ENCODE measurements at regions not wholly inside any gene's neighbourhood (a gene's known extent, or its start where the extent isn't known, plus 50 kb on each side); places are given as distances from the start of the nearest gene placed in this dataset.
"Not testable (repeated sequence)": the region's sequence is repeated elsewhere in the genome, so short reads cannot be mapped to it uniquely, and the experiment has no call there.

- DNase-seq (ENCODE audit: low spot score): no peak
Measured at GRCh38 chr10:29725133-29725720, 90.5 kb upstream of the SVIL start.

- no peak for DNase-seq (ENCODE audit: low spot score)
Measured at GRCh38 chr10:29723726-29724125, 89.0 kb upstream of the SVIL start.

- no peak for DNase-seq (ENCODE audit: low spot score)
Measured at GRCh38 chr10:29722777-29723176, 88.0 kb upstream of the SVIL start.

DNA sequence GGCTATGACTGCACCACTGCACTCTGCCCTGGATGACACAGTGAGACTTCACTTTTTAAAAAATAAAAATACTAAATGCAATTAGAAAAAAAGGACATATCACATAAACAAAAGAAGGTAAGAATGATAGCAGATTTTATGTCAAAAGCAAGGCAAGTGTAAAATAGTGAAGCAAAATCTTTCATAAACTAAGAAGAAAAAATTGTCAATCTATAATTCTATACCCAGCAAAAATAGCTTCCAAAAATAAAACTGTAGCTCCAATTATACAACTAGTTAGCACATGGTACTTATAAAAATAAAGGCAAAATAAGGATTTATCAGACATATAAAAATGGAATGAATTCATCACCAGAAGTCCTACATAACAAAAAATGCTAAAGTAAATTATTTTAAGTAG is 85.4 kb upstream of the SVIL start:
- DNase-seq (ENCODE audit: low spot score): no peak

DNA sequence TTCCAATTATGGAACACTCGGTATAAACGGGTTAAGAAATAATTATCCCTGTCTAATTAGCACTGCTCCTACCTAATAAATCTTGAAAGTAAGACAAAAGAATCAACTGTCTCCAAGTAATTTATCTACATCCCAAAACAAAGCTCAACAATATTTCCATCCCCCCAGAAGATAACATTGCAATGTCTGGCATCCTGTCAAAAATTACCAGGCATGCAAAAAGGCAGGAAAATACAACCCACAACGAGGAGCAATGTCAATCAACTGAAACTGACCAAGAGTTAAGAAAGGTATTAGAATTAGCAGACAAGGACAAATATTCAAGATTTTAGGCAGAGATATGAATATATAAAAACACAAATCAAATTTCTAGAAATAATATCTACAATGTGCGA is 84.5 kb upstream of the SVIL start:
- no peak for DNase-seq (ENCODE audit: low spot score)

- no peak for DNase-seq (ENCODE audit: low spot score)
Measured at GRCh38 chr10:29715296-29715695, 80.5 kb upstream of the SVIL start.

- no peak for DNase-seq (ENCODE audit: low spot score)
Measured at GRCh38 chr10:29714096-29714874, 79.5 kb upstream of the SVIL start.

- no peak for DNase-seq (ENCODE audit: low spot score)
Measured at GRCh38 chr10:29713450-29713849, 78.7 kb upstream of the SVIL start.

DNA sequence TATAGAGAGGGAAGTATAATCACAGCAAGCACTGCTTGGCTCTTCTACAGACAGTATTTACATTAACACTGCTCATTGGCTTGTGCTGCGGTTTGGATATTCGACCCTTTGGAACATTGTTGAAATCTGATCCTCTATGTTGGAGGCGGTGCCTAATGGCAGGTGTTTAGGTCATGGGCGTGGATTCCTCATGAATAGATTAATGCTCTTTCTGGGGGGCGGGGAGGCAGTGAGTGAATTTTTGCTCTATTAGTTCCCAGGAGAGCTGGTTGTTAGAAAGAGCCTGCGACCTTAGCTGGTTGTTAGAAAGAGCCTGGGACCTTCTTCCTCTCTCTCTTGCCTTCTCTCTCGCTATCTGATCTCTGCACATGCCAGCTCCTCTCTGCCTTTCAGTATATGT is 77.3 kb upstream of the SVIL start:
- DNase-seq (ENCODE audit: low spot score): no peak

DNA sequence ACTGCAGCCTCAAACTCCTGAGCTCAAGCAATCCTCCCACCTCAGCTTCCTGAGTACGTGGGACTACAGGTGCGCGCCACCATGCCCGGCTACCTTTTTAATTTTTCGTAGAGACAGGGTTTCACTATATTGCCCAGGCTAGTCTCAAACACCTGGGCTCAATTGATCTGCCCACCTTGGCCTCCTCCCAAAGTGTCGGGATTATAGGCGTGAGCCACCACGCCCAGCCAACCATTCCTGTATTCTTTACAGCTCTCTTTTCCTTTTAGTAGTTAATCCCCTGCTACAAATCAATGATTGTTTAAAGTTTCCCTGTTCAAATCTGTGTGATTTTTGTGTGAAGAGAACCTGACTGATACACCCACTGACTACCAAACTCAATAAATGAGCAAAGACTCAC is 75.4 kb upstream of the SVIL start:
- DNase-seq (ENCODE audit: low spot score): no peak

DNA sequence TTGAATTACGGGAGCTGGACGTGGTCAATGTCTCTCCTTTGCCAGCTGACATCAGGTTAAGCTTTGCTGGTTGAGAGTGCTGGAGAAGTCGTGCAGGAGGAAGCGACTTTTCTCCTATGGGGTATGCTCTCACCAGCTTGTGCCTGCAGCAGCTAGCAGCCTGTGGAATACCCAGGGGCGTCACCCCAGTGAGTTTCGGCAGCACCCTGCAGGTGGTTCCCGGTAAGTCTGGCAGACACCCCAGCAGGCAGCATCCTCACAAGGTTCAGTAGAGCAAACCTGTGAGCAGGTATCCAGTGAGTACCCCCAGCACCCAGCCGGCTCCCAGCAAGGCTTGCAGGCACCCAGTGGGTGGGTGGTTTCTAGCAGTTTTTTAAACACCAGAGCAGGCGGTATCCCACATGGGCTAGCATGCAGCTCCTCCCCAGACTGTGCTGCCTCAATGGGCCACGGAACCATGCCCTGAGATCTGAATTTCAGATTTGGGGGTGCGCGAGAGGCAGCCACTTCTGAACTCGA is 74.8 kb upstream of the SVIL start:
- no peak for DNase-seq (ENCODE audit: low spot score)

DNA sequence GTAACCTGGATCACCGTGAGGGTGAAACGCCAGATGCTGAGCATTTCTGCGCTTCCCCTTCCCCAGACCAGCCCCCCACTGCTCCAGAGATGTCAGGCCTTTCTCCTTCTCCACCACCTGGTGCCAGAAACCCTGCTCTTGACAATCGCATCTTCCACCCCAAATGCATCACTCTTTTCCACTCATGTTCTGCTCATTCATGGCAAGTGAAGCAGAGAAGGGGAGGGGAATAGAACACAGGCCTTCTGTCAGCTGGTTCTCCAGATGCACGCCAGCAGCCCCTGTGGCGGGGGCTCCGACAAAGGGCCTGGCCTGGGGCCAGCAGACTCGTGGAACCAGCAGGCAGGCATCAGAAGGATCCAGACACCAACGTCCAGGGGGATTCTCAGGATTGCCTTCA is 68.5 kb upstream of the SVIL start:
- DNase-seq (ENCODE audit: low spot score): no peak

GRCh38 chr10:29702273-29703164 is 67.7 kb upstream of the SVIL start:
- DNase-seq (ENCODE audit: low spot score): no peak

DNA sequence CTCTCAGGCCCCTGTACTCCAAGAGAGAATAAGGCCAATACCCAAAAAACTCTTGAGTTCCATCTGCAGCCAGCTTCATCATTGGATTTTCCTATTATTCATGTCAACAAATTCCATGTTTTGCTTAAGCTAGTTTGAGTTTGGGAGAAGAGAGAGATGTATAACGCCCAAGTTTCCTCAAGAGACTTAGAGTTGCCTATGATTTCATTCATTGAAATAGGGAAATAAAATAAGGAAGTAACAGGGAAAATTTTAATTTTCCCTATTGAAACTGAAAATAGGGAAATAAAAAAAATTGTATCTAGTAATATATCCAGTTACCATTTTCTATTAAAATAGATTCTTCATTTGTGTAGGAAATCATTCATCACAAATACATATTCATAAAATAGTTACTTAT is 66.5 kb upstream of the SVIL start:
- no peak for DNase-seq (ENCODE audit: low spot score)

- DNase-seq (ENCODE audit: low spot score): no peak
Measured at GRCh38 chr10:29699621-29700020, 64.8 kb upstream of the SVIL start.

- DNase-seq (ENCODE audit: low spot score): no peak
Measured at GRCh38 chr10:29698773-29699490, 64.2 kb upstream of the SVIL start.

DNA sequence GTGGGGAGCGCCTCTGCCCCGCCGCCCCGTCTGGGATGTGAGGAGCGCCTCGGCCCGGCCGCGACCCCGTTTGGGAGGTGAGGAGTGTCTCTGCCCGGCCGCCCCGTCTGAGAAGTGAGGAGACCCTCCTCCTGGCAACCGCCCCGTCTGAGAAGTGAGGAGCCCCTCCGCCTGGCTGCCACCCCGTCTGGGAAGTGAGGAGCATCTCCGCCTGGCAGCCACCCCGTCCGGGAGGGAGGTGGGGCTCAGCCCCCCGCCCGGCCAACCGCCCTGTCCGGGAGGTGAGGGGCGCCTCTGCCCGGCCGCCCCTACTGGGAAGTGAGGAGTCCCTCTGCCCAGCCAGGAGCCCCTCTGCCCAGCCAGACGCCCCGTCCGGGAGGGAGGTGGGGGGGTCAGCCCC is 61.8 kb upstream of the SVIL start:
- not testable (repeated sequence) for DNase-seq (ENCODE audit: low spot score)

DNA sequence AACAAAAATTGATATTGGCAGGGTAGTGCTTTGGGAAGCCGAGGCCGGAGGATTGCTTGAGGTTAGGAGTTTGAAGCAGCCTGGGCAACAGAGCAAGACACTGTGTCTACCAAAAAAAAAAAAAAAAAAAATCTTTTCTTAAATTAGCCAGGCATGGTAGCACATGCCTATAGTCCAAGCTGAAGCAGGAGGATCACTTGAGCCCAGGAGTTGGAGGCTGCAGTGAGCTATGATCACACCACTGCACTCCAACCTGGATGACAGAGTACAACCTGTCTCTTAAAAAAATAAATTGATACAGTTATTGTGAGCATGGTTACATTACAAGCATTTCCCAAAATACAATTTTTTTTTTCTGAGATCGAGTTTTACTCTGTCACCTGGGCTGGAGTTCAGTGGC is 59.4 kb upstream of the SVIL start:
- no peak for DNase-seq (ENCODE audit: low spot score)

GRCh38 chr10:29692121-29692539 is 57.4 kb upstream of the SVIL start:
- no peak for DNase-seq (ENCODE audit: low spot score)

DNA sequence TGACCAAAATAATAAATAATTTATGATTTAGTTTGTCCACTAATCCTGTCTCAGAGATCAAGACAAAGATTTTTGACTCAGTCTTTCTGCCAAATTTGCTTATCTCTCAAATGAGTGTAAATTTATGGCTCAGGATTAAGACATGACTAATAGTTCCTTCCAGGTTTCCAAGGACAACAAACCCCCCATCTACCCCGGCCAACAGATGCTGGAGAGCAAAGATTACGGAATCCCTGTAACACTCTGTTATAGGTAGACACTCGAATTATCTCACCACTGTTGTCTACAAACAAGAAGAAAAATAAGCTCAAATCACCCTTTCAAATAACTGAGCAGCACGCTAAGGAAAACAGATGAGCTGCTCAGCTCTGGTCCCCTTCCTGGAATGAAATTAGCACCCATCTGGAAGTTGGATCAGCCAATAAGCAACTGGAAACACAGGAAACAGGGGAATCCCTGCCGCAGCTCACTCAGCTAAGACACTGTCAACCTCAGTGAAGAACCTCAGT is 56.8 kb upstream of the SVIL start:
- no peak for DNase-seq (ENCODE audit: low spot score)

DNA sequence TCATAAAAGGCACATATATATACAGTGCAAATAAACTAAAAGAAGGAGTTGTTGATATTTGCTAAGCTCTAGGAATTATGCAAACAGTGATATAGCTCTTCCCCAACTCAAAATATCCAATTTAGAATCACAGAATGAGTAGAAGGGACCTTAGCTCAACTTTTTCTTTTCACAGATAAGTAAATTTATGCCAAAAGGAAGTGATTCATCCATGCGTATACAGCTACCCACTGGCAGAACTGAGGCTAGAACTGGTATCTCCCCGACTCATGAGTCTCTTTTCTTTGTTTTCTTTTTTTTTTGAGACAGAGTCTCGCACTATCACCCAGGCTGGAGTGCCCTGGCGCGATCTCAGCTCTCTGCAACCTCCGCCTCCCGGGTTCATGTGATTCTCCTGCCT is 54.2 kb upstream of the SVIL start:
- DNase-seq (ENCODE audit: low spot score): no peak

- no peak for DNase-seq (ENCODE audit: low spot score)
Measured at GRCh38 chr10:29688230-29688661, 53.5 kb upstream of the SVIL start.
